MV-4-11 (cell line): ENCODE measurements at regions not wholly inside any gene's neighbourhood (a gene's known extent, or its start where the extent isn't known, plus 50 kb on each side); places are given as distances from the start of the nearest gene placed in this dataset.

Experiments used
- DNase-seq: peaks from one replicate; lab custom pipeline; 2025; lab: John Stamatoyannopoulos, UW

DNA sequence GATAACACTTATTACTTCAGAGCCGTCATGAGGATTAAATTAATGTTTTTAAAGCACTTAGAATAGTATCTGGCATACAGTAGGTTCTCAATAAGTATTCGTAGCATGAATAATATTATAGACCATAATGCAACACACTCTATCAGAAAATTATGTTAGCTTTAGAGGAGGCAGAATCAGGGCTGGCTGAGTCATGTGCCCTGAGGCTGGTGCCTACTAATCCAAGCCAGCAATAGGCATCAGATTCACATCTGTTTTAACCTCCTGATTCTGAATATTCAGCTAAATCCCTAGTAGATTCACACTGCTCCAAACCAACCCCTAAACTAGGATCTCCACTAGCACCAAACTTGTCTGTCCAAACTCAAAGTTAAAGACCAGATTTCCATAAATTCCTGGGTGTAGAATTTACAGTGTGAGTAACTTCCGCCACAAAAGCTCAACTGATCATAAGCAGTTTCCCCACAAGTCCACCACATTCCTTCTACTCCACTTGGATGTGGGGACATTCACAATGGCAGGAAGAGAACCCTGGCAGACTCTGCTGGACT is 170.0 kb upstream of the DAPK1 start:
- no peak for DNase-seq

DNA sequence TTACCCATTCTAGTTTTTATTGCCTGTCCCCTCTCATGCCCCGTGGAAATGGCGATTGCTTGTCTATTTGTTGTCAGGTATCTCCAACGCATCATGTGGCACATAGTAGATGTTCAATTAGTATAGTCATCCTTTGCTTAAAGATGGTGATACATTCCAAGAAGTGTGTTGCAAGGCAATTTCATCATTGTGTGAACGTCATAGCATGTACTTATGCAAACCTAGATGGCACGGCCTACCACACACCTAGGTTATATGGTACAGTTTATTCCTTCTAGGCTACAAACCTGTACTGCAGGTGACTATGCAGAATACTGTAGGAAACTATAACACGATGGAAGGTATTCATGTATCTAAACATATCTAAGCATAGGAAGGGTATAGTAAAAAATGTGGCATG is 163.9 kb upstream of the DAPK1 start:
- no peak for DNase-seq

DNA sequence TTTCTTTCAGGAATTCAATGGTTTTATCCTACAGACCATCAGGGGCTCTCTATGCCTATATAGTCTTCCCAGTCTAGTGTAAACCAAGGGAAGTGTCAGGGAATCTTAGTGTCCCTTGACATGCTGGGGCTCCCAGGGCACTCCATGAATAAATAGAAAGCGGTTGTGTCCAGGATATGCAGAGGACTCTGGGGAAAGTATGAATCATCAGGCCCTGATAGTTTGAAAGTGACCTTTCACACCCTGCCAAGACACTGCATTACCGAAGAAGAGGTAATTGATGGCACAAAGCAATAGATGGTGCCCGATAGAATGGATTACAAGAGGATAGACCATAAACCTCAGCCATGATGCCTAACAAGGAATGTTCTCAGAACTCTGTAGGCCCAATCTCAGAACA is 163.3 kb upstream of the DAPK1 start:
- DNase-seq = no peak

- DNase-seq = peak; percentile 30
These were observed 161.3 kb upstream of the DAPK1 start for GRCh38 chr9:87336407-87336806.

GRCh38 chr9:87336914-87337333 is 160.7 kb upstream of the DAPK1 start:
- peak; percentile 58 for DNase-seq

GRCh38 chr9:87337335-87338087 is 160.2 kb upstream of the DAPK1 start:
- no peak for DNase-seq

DNA sequence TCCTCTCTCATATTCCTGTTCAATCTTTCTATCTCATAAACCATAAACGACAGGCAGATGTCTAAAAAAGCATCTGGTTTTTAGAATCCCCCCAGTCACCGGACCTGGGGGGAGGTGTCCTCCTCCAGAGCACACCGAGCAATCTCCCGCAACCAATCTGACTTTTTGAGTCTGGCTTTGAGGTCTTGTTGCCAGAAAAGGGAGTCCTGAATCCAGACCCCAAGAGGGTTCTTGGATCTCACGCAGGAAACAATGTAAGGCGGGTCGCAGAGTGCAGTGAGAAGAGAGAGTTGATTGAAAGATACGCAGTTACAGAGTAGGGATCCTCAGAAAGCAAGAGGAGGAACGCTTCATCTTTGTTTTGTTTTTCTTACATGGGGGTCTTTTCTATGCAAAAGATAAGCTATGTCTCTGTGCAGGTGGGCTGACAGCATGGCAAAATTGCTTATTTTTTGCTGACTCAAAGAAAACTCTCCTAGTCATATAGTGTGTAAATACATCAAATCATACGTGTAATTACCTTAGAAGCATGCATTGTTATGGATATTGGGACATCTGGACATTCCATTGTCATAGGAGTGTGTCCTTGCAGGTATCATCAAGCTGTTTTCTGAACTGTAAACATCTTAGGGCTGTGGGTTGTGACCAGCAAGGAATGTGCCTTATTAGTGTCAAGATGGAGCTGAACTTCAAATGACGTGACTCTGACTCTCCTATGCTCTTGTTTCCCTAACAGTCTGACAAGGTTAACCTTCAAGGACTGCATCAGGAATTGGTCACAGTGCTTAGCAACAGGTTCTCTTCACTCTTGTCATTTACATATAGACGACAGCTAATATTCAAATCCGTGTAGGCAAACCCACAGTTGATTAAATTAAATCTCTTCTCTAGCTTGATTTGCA is 159.3 kb upstream of the DAPK1 start:
- no peak for DNase-seq

- no peak for DNase-seq
These were observed 157.3 kb upstream of the DAPK1 start for GRCh38 chr9:87340391-87340790.

- DNase-seq = no peak
These were observed 154.9 kb upstream of the DAPK1 start for GRCh38 chr9:87342743-87343142.

DNA sequence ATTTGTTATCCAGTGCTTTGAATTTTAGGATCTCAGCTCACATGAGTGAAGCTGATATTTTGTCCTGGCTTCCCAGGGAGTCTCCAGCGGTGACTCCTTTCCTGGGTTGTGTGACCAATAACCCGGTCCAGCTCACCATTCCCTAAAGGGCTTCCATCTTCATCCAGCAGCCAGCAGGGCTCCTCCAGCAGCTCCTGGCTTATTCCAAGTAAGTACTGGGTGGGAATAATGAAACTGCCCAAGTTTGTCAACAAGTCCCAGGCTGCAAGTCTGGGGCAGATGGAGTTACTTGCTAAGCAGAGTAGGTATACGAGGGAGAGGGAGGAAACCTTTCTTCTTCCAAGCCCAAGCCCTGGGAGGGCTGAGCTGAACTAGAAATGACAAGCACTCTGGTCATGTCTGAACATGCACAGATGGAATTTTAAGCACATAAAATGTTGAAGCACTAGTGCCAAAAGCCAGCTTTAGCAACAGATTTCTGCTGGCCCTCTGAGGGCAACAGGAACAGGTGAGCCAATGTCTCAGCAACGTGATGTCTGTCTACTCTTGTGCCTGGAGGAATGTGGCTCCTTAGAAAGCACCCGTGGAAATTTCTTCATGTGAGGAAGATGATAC is 153.7 kb upstream of the DAPK1 start:
- DNase-seq = no peak

DNA sequence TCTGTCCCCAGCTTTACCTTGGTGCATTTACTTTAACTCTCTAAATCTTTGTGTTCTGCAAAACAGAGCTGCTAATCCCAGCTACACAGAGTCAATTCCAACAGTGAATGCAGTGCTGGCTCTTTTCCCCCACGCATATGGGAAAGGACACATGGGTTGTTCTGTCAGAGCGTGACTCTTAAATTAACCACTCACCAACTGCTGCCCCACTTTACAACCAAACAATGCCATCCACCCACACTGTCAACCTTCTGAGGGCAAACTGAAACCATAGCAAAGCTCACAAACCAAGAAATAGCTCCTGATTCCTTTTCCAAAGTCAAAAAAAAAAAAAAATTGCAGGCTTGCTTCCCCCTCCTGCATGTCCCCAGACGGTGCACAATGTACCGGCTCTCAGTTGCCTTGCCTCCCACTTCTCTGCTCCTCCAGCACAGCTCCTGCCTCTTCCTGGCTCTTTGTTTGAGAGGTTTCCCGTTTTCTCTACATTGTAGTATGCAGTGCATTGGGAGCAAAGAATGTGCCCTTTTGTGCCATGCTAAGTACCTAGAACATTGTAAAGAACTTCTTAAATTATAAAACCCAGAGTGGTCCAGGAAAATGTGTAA is 151.5 kb upstream of the DAPK1 start:
- DNase-seq = no peak

- DNase-seq = no peak
These were observed 146.8 kb upstream of the DAPK1 start for GRCh38 chr9:87350915-87351314.

DNA sequence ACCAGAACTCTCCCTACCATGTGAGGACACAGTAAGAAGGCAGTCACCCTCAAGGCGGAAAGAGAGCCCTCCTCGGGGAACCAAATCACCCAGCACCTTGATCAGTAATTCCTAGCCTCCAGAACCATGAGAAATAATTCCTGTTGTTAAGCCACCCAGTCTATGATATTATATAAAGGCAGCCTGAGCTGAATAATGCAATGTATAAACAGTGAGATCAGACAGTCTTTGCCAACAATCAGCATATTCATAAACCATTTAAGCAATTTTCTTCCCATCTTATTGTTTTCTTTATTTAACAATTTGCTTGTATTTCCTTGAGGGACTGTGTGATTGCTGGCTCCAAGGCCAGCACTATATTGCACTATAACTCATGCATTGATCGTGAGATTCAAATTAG is 144.4 kb upstream of the DAPK1 start:
- DNase-seq = no peak

GRCh38 chr9:87354147-87354546 is 143.5 kb upstream of the DAPK1 start:
- no peak for DNase-seq

DNA sequence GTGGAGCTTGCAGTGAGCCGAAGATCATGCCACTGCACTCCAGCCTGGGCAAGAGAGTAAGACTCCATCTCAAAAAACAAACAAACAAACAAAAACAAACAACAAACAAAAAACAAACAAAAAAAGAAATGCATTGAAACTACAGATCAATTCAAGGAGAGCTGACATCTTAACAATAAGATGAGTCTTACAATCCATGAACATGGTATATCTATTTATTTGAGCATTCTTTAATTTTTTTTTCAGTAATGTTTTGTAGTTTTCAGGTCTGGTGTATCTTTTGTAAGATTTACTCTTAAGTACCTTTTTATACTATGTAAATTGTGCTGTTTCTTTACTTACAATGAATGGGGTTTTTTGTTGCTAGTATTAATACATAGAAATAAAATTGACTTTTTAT is 140.1 kb upstream of the DAPK1 start:
- no peak for DNase-seq

DNA sequence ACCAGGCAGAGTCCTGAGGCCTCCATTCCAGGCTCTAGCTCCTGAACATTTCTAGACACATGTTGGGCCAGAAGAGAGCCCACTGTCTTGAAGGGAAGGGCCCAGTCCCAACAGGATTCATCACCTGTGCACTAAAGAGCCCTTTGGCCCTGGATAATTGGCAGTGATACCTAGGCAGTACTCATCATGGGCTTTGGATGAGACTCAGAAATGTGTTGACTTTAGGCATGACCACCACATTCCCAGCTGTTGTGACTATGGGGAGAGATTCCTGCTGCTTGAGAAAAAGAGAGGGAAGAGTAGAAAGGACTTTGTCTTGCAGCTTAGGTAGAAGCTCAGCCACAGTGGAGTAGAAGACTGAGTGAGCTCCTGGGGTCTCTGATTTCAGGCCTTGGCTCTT is 138.4 kb upstream of the DAPK1 start:
- no peak for DNase-seq

DNA sequence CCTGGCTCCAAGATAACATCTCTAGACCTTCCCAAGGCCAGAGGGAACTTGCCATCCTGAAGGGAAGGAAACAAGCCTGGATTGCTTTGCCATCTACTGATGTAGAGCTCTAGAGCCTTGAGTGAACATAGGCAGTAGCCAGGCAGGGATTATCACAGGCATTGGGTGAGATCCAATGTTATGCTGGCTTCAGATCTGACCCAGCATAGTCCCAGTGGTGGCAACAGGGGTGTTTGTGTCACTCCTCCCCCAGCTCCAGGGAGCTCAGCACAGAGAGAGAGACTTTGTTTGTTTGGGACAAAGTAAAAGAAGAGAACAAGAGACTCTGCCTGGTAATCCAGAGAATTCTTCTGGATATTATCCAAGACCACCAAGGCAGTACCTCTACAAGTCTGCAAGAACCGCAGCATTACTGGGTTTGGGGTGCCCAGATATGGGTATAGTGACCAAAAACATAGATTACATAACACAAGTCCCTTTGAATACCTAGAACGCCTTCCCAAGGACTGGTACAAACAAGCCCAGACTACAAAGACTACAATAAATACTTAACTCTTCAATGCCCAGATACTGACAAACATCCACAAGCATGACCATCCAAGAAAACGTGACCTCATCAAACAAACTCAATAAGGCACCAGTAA is 137.6 kb upstream of the DAPK1 start:
- no peak for DNase-seq

- no peak for DNase-seq
These were observed 127.5 kb upstream of the DAPK1 start for GRCh38 chr9:87370049-87370685.

DNA sequence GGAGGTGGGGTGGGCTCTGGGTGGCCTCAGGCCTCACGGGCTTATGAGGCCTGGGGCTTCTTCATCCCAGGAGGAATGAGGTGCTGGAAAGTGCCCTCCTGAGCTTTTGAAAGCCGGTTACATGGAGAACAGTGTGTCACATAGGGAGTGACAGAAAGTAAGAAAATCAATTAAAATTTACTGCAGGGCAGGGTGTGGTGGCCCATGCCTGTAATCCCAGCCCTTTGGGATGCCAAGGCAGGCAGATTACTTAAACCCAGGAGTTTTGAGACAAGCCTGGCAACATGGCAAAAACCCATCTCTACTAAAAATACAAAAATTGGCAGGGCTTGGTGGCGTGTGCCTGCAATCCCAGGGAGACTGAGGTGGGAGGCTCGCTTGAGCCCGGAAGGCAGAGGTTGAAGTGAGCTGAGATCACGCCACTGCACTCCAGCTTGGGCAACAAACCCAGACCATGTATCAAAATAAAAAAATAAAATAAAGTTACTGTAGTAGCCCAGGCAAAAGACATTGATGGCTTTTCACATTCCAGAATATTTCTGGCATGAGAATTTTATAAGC is 125.8 kb upstream of the DAPK1 start:
- no peak for DNase-seq

DNA sequence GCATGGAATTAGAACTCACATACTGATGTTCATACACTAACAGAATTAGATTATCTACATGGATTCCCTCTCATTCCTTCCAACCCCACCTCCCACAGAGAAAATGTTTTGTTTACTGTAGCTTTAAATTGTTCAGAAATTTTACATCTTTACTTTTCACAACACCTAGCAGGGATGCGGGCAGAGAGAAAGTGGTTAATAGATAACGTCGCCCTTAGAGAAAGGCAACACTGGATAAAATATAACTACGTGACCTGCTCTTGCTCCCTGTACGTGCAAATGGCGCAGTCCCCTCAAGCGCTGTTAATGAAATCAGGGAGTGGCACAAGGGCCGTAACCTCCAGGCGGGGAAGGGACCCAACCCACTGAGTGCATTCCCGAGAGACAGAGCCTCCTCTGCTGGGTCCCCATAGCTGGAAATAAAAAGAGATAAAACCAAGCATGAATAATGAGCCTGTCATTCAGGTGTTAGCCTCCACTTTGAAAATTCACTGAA is 125.3 kb upstream of the DAPK1 start:
- DNase-seq = no peak
